KMS-11 (cell line): ENCODE measurements at regions not wholly inside any gene's neighbourhood (a gene's known extent, or its start where the extent isn't known, plus 50 kb on each side); places are given as distances from the start of the nearest gene placed in this dataset.
"Not testable (repeated sequence)": the region's sequence is repeated elsewhere in the genome, so short reads cannot be mapped to it uniquely, and the experiment has no call there.

ENCODE experiments used
- H2AFZ ChIP-seq: fragments of 200-600 bp; sonication (generic); 2 replicates; pipeline ENCODE4 v1.6.1; 2016; ENCODE audit warnings: antibody characterized with exemption, mixed run types, low read depth
- H3K27ac ChIP-seq: fragments of 200-600 bp; sonication (generic); 2 replicates; pipeline ENCODE4 v1.6.1; 2016; ENCODE audit warnings: mild to moderate bottlenecking, mixed run types
- H3K27me3 ChIP-seq: fragments of 200-600 bp; sonication (generic); 2 replicates; pipeline ENCODE4 v1.6.1; 2017; ENCODE audit warnings: mild to moderate bottlenecking, low read depth, mixed run types, moderate library complexity; ENCODE audit not compliant: insufficient read depth
- H3K36me3 ChIP-seq: fragments of 200-600 bp; sonication (generic); 2 replicates; pipeline ENCODE4 v1.6.1; 2017; ENCODE audit warnings: mild to moderate bottlenecking, mixed run types; ENCODE audit not compliant: insufficient read depth
- H3K4me1 ChIP-seq: fragments of 200-600 bp; sonication (generic); 2 replicates; pipeline ENCODE4 v1.6.1; 2016; ENCODE audit warnings: mild to moderate bottlenecking, low read depth, mixed run types; ENCODE audit not compliant: poor library complexity, severe bottlenecking
- H3K4me2 ChIP-seq: fragments of 200-600 bp; sonication (generic); 2 replicates; pipeline ENCODE4 v1.7.0; 2016; ENCODE audit warnings: mild to moderate bottlenecking, mixed run types
- H3K4me3 ChIP-seq: fragments of 200-600 bp; sonication (generic); IDR thresholded peaks from 2 replicates; pipeline ENCODE4 v1.6.1; 2017; ENCODE audit warnings: low read depth, low read length, mixed read lengths; ENCODE audit not compliant: insufficient read depth
- H3K79me2 ChIP-seq: fragments of 200-600 bp; sonication (generic); 2 replicates; pipeline ENCODE4 v1.6.1; 2016; ENCODE audit warnings: low read depth, mixed run types; ENCODE audit not compliant: insufficient read depth
- H3K9ac ChIP-seq: fragments of 200-600 bp; sonication (generic); 2 replicates; pipeline ENCODE4 v1.6.1; 2016; ENCODE audit warnings: mild to moderate bottlenecking, mixed run types
- H4K20me1 ChIP-seq: fragments of 200-600 bp; sonication (generic); 2 replicates; pipeline ENCODE4 v1.6.1; 2016; ENCODE audit warnings: mild to moderate bottlenecking, mixed run types; ENCODE audit not compliant: insufficient read depth
- CTCF ChIP-seq: fragments of 200-600 bp; sonication (generic); conservative IDR thresholded peaks from 2 replicates; pipeline ENCODE4 v1.6.1; 2017; ENCODE audit warnings: low read depth, mild to moderate bottlenecking, antibody characterized with exemption, low read length, moderate library complexity, mixed read lengths

GRCh38 chr3:5699811-5700210 is 512.3 kb downstream of the EDEM1 start:
- Histone ChIP-seq H3K27ac (no peak overlapping the region), H3K36me3 (no peaks in the 10 kb centered on the region), H3K27me3 (no peaks in the 10 kb centered on the region), H4K20me1 (no peaks in the 10 kb centered on the region), H3K79me2 (no peaks in the 10 kb centered on the region), H3K4me1 (no peaks in the 10 kb centered on the region), H3K9ac (no peak overlapping the region), H2AFZ (no peak overlapping the region), H3K4me2 (no peak overlapping the region), H3K4me3 (no peak overlapping the region)
- no peak for TF ChIP-seq CTCF

GRCh38 chr3:5701005-5701404 is 513.5 kb downstream of the EDEM1 start:
- H3K4me2 ChIP-seq, H3K4me1 ChIP-seq, H3K79me2 ChIP-seq, H3K9ac ChIP-seq, H3K36me3 ChIP-seq, H4K20me1 ChIP-seq, H3K4me3 ChIP-seq, H2AFZ ChIP-seq, H3K27me3 ChIP-seq, H3K27ac ChIP-seq: not testable (repeated sequence)

GRCh38 chr3:5707794-5708193 is 520.3 kb downstream of the EDEM1 start:
- Histone ChIP-seq H3K4me2 (no peak overlapping the region), H3K27ac (no peak overlapping the region), H3K4me3 (no peak overlapping the region), H3K36me3 (no peaks in the 10 kb centered on the region), H3K9ac (no peak overlapping the region), H3K27me3 (no peaks in the 10 kb centered on the region), H2AFZ (no peak overlapping the region), H4K20me1 (no peaks in the 10 kb centered on the region), H3K79me2 (no peaks in the 10 kb centered on the region), H3K4me1 (no peaks in the 10 kb centered on the region)
- no peak for TF ChIP-seq CTCF

GRCh38 chr3:5709714-5710113 is 522.2 kb downstream of the EDEM1 start:
- TF ChIP-seq CTCF = no peak
- H3K4me3 ChIP-seq = no peak overlapping the region
- no peak overlapping the region for H3K27ac ChIP-seq
- no peak overlapping the region for H2AFZ ChIP-seq
- H3K36me3 ChIP-seq = no peaks in the 10 kb centered on the region
- no peak overlapping the region for H3K4me2 ChIP-seq
- no peaks in the 10 kb centered on the region for H3K4me1 ChIP-seq
- H3K9ac ChIP-seq = no peak overlapping the region
- H3K27me3 ChIP-seq = no peaks in the 10 kb centered on the region
- no peaks in the 10 kb centered on the region for H3K79me2 ChIP-seq
- H4K20me1 ChIP-seq = no peaks in the 10 kb centered on the region

- H3K27me3 ChIP-seq = no peaks in the 10 kb centered on the region
- no peak overlapping the region for H3K27ac ChIP-seq
- no peaks in the 10 kb centered on the region for H4K20me1 ChIP-seq
- no peaks in the 10 kb centered on the region for H3K36me3 ChIP-seq
- no peak overlapping the region for H3K9ac ChIP-seq
- H3K4me1 ChIP-seq = no peaks in the 10 kb centered on the region
- no peak overlapping the region for H3K4me3 ChIP-seq
- H3K79me2 ChIP-seq = no peaks in the 10 kb centered on the region
- H2AFZ ChIP-seq = no peak overlapping the region
- H3K4me2 ChIP-seq = no peak overlapping the region
- no peak for TF ChIP-seq CTCF
Observed at GRCh38 chr3:5710718-5711117, 523.2 kb downstream of the EDEM1 start.
